HEK293 (cell line): ENCODE measurements at regions not wholly inside any gene's neighbourhood (a gene's known extent, or its start where the extent isn't known, plus 50 kb on each side); places are given as distances from the start of the nearest gene placed in this dataset.

ENCODE experiments used
- CTCF ChIP-seq: fragments of 450-650 bp; formaldehyde crosslinking; IDR thresholded peaks from 2 replicates; pipeline ENCODE4 v1.5.1; 2016; ENCODE audit warnings: missing biosample characterization, missing genetic modification characterization
- HOXA7 ChIP-seq: sonication (generic); formaldehyde crosslinking; IDR thresholded peaks from 2 replicates; pipeline ENCODE4 v1.8.1; 2022; ENCODE audit warnings: missing genetic modification reagents, borderline replicate concordance
- PRDM2 ChIP-seq: fragments of 450-650 bp; formaldehyde crosslinking; IDR thresholded peaks from 2 replicates; pipeline ENCODE4 v1.5.1; 2016; ENCODE audit warnings: missing biosample characterization, missing genetic modification characterization, borderline replicate concordance
- REST ChIP-seq: fragments of 450-650 bp; formaldehyde crosslinking; IDR thresholded peaks from 2 replicates; pipeline ENCODE4 v1.5.1; 2016; ENCODE audit warnings: missing biosample characterization, missing genetic modification characterization
- ZFP41 ChIP-seq: fragments of 450-650 bp; formaldehyde crosslinking; IDR thresholded peaks from 2 replicates; pipeline ENCODE4 v1.5.1; 2016; ENCODE audit warnings: missing biosample characterization, missing genetic modification characterization, borderline replicate concordance
- ZNF121 ChIP-seq: fragments of 450-650 bp; formaldehyde crosslinking; IDR thresholded peaks from 2 replicates; pipeline ENCODE4 v1.5.1; 2016; ENCODE audit warnings: missing biosample characterization, missing genetic modification characterization
- ZNF785 ChIP-seq: fragments of 450-650 bp; formaldehyde crosslinking; IDR thresholded peaks from 2 replicates; pipeline ENCODE4 v1.5.1; 2016; ENCODE audit warnings: missing biosample characterization, missing genetic modification characterization

- TF ChIP-seq ZFP41 (tag by site-specific recombination): no peak
- TF ChIP-seq ZNF785 (tag by site-specific recombination): no peak
- no peak for TF ChIP-seq CTCF (tag by site-specific recombination)
- no peak for TF ChIP-seq PRDM2
- no peak for TF ChIP-seq REST
- no peak for TF ChIP-seq HOXA7 (CRISPR knock-in tag)
- no peak for TF ChIP-seq ZNF121 (tag by site-specific recombination)
Observed at GRCh38 chr1:30187413-30188023, 535.9 kb downstream of the MATN1 start.
